ENCODE measurements at regions not wholly inside any gene's neighbourhood (a gene's known extent, or its start where the extent isn't known, plus 50 kb on each side); places are given as distances from the start of the nearest gene placed in this dataset.

DNA sequence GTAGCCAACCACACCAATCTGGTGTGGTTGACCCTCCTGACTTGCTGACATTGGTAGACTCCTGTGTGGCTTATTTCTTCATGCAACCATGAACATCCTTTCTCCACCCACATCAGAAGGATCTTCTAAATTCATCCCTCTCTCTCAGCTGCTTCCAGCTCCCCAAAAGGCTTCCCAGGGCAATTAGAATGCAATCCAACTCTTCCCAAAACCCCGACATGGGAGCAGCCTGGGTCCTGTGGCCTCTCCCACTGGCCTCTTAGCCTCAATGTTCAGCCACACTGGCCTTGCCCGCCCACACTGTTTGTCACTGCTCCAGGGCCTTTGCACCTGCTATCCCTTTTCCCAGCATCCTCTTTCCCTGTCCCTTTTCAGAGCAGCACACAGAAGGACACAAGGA lies 199.8 kb upstream of the SGCG start:
- no peak overlapping the region for H3K27ac Mint-ChIP-seq
- no peak for DNase-seq

DNA sequence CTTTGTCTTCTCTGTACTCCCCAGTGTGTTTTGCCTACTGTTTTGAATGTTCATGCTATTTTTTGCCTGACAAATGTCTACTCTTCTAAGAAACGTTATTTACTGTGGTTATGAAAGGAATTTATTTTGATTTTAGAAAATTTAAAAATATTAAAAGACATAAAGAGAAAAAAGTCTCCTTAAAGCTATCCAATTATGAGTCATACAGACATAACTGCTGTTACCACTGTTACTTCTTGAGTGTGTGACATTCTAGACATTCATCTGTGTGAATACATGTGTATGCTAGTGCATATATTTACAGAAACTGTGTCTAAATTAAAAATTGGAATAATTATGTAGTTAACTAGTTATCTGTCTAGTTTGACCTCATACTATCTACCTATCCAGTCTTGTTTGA lies 187.6 kb upstream of the SGCG start:
- no peak for DNase-seq
- WGBS, 2 experiments (ENCODE audit: insufficient coverage in 1 of 2, insufficient read length in 1 of 2): no CpG with 5 or more reads among the region's 1 CpG
- no peak overlapping the region for H3K4me3 Mint-ChIP-seq
- TF ChIP-seq, protein P1, sequence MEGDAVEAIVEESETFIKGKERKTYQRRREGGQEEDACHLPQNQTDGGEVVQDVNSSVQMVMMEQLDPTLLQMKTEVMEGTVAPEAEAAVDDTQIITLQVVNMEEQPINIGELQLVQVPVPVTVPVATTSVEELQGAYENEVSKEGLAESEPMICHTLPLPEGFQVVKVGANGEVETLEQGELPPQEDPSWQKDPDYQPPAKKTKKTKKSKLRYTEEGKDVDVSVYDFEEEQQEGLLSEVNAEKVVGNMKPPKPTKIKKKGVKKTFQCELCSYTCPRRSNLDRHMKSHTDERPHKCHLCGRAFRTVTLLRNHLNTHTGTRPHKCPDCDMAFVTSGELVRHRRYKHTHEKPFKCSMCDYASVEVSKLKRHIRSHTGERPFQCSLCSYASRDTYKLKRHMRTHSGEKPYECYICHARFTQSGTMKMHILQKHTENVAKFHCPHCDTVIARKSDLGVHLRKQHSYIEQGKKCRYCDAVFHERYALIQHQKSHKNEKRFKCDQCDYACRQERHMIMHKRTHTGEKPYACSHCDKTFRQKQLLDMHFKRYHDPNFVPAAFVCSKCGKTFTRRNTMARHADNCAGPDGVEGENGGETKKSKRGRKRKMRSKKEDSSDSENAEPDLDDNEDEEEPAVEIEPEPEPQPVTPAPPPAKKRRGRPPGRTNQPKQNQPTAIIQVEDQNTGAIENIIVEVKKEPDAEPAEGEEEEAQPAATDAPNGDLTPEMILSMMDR (conservative IDR thresholded peaks at IDR 0.05): no peak
- H3K4me1 ChIP-seq (ENCODE audit: control insufficient read depth, insufficient read depth, low read length): no peaks in the 10 kb centered on the region
- no peaks in the 10 kb centered on the region for H3K9me3 ChIP-seq (ENCODE audit: control insufficient read depth, low read length)
- no peaks in the 10 kb centered on the region for H3K36me3 ChIP-seq (ENCODE audit: control insufficient read depth, insufficient read depth, low read length)
- peak overlapping the region; percentile 40 for H3K4me3 ChIP-seq (ENCODE audit: low read length)
- peaks cover 1% of the 10 kb centered on the region for H3K36me3 Mint-ChIP-seq (ENCODE audit: low read depth)
- no peaks in the 10 kb centered on the region for H3K27me3 ChIP-seq (ENCODE audit: control insufficient read depth, insufficient read depth, low read length, poor library complexity, severe bottlenecking)
- peaks cover 5% of the 10 kb centered on the region for H3K4me1 Mint-ChIP-seq
- peaks cover 12% of the 10 kb centered on the region for H3K9me3 Mint-ChIP-seq
- no peak overlapping the region for H3K27ac Mint-ChIP-seq
- H3K27ac ChIP-seq (ENCODE audit: low read depth, low read length): peak overlapping the region; percentile 96
- no peak overlapping the region for H3K9ac ChIP-seq (ENCODE audit: extremely low read depth, low read length, poor library complexity, severe bottlenecking)
- H3K27me3 Mint-ChIP-seq (ENCODE audit: insufficient read depth): no peaks in the 10 kb centered on the region

More for the DNA sequence above, 199.8 kb upstream of the SGCG start:
- 86 to 92% methylated on average over 2 of the region's 2 CpGs for WGBS, 2 experiments (ENCODE audit: insufficient coverage in 1 of 2, insufficient read length in 1 of 2)
- Histone ChIP-seq H3K4me3 (ENCODE audit: low read length) (no peak overlapping the region), H3K9ac (ENCODE audit: extremely low read depth, low read length, poor library complexity, severe bottlenecking) (no peak overlapping the region), H3K9me3 (ENCODE audit: control insufficient read depth, low read length) (peaks cover 13% of the 10 kb centered on the region), H3K4me1 (ENCODE audit: control insufficient read depth, insufficient read depth, low read length) (no peaks in the 10 kb centered on the region), H3K36me3 (ENCODE audit: control insufficient read depth, insufficient read depth, low read length) (no peaks in the 10 kb centered on the region), H3K27ac (ENCODE audit: low read depth, low read length) (no peak overlapping the region), H3K27me3 (ENCODE audit: control insufficient read depth, insufficient read depth, low read length, poor library complexity, severe bottlenecking) (no peaks in the 10 kb centered on the region)
- Mint-ChIP-seq H3K4me3 (no peak overlapping the region), H3K9me3 (peaks cover 38% of the 10 kb centered on the region), H3K36me3 (ENCODE audit: low read depth) (peaks cover 2% of the 10 kb centered on the region), H3K4me1 (no peaks in the 10 kb centered on the region), H3K27me3 (ENCODE audit: insufficient read depth) (no peaks in the 10 kb centered on the region)
- TF ChIP-seq, protein P1 (conservative IDR thresholded peaks at IDR 0.05): no peak

DNA sequence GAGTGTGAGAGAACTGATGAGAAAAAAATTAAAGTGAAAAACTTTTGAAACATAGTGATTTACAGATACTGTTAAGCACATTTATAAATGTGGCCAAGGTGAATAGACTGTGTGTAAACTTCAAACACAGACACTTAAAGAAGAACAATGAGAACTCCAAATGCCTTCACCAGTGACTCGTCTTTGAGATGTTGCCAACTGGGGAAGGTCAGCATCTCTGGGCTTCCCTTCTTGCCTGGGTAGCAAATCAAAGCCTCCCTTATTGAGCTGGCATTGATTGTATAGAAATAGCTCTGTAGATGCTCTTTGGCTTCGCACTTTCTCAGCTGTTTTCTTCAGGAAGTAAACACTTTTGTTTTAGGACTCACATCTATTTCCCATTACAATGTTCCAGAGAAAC lies 177.3 kb upstream of the SGCG start:
- no peaks in the 10 kb centered on the region for H3K4me1 ChIP-seq (ENCODE audit: control insufficient read depth, insufficient read depth, low read length)
- TF ChIP-seq, protein P1 (conservative IDR thresholded peaks at IDR 0.05): no peak
- DNase-seq: no peak
- H3K36me3 ChIP-seq (ENCODE audit: control insufficient read depth, insufficient read depth, low read length): no peaks in the 10 kb centered on the region
- no peak overlapping the region for H3K9ac ChIP-seq (ENCODE audit: extremely low read depth, low read length, poor library complexity, severe bottlenecking)
- no peak overlapping the region for H3K27ac ChIP-seq (ENCODE audit: low read depth, low read length)
- Mint-ChIP-seq H3K9me3 (peaks cover 19% of the 10 kb centered on the region), H3K4me1 (no peaks in the 10 kb centered on the region), H3K27ac (no peak overlapping the region), H3K4me3 (no peak overlapping the region), H3K36me3 (ENCODE audit: low read depth) (peaks cover 2% of the 10 kb centered on the region), H3K27me3 (ENCODE audit: insufficient read depth) (no peaks in the 10 kb centered on the region)
- H3K4me3 ChIP-seq (ENCODE audit: low read length): no peak overlapping the region
- peaks cover 18% of the 10 kb centered on the region for H3K9me3 ChIP-seq (ENCODE audit: control insufficient read depth, low read length)
- 93% methylated on average over 2 of the region's 2 CpGs; no CpG with 5 or more reads in 1 of the 2 experiments for WGBS, 2 experiments (ENCODE audit: insufficient coverage in 1 of 2, insufficient read length in 1 of 2)
- no peaks in the 10 kb centered on the region for H3K27me3 ChIP-seq (ENCODE audit: control insufficient read depth, insufficient read depth, low read length, poor library complexity, severe bottlenecking)
